ENCODE measurements at regions not wholly inside any gene's neighbourhood (a gene's known extent, or its start where the extent isn't known, plus 50 kb on each side); places are given as distances from the start of the nearest gene placed in this dataset.
"Not testable (repeated sequence)": the region's sequence is repeated elsewhere in the genome, so short reads cannot be mapped to it uniquely, and the experiment has no call there.

DNA sequence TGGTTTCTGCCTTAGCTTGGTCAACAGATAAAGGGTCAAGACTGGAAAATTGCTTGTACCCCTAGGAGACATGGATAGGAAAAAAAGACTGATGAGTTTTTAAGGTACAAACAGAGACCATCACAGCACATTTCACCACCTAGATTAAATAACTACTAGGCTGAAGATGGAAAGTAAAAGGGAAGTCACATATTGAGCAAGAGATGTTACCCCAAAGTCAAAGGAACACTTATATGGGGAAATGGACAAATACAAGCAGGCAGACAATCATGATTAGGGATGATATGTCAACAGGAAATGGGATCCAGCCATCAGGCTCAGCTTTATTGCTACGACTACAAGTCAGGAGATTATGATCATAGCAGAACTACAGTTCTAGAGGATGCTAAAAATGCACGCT lies 1643.1 kb upstream of the CELF4 start:
- H3K9me3 Mint-ChIP-seq: peaks cover 0 to 12% (median 10%) of the 10 kb centered on the region in 3 donors
- ChIA-PET POLR2A (no interaction called here), CTCF (no interaction called here)
- ATAC-seq (replicated peaks in 1 of 4) (no peak), DNase-seq (no peak)
- H3K36me3 ChIP-seq (ENCODE audit: control insufficient read depth in 2 of 2, extremely low read depth in 1 of 2, insufficient read depth in 1 of 2, low read length in 1 of 2): no peaks in the 10 kb centered on the region
- H3K27ac ChIP-seq (ENCODE audit: low read length): no peak overlapping the region
- H3K27ac Mint-ChIP-seq: no peak overlapping the region
- no peak overlapping the region for H3K4me3 Mint-ChIP-seq
- H3K36me3 Mint-ChIP-seq: no peaks in the 10 kb centered on the region
- no peaks in the 10 kb centered on the region for H3K27me3 Mint-ChIP-seq
- H3K27me3 ChIP-seq (replicated peaks in 1 of 2; ENCODE audit: control insufficient read depth in 2 of 2, extremely low read depth in 1 of 2, insufficient read depth in 2 of 2, low read length in 1 of 2): no peaks in the 10 kb centered on the region
- WGBS (ENCODE audit: insufficient coverage): 88% methylated on average over 2 of the region's 2 CpGs
- no peaks in the 10 kb centered on the region for H3K9me3 ChIP-seq
- no peak overlapping the region for H3K4me3 ChIP-seq (ENCODE audit: control insufficient read depth in 1 of 2, extremely low read depth in 1 of 2, low read length in 1 of 2)
- H3K4me1 Mint-ChIP-seq: no peaks in the 10 kb centered on the region
- no peaks in the 10 kb centered on the region for H3K4me1 ChIP-seq (ENCODE audit: control insufficient read depth in 1 of 2, extremely low read depth in 1 of 2, insufficient read depth in 2 of 2, low read length in 2 of 2)

DNA sequence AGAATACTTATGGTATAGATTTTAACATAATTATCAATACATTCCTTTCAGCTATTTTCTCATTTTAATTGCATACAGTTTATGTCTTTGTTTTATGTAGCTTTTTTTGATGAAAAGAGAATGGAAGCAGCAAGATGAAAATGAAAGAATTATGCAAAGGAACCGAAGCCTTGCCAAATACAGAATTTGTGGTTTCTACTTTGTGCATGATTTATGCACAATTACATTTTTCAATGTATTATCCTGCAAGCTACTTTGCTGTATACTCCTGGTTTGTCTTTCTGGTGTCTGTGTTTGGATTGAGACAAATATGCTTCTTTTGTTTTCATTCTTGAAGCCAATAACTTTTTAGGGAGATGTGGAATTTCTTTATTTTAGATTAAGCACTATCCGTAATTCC lies 1642.6 kb upstream of the CELF4 start:
- no peaks in the 10 kb centered on the region for H3K36me3 Mint-ChIP-seq
- H3K4me1 ChIP-seq (ENCODE audit: control insufficient read depth in 1 of 2, extremely low read depth in 1 of 2, insufficient read depth in 2 of 2, low read length in 2 of 2): no peaks in the 10 kb centered on the region
- no peaks in the 10 kb centered on the region for H3K4me1 Mint-ChIP-seq
- H3K27ac Mint-ChIP-seq: no peak overlapping the region
- ChIA-PET CTCF (no interaction called here), POLR2A (no interaction called here)
- H3K27me3 Mint-ChIP-seq: no peaks in the 10 kb centered on the region
- peaks cover 0 to 12% (median 11%) of the 10 kb centered on the region in 3 donors for H3K9me3 Mint-ChIP-seq
- no peak overlapping the region for H3K4me3 ChIP-seq (ENCODE audit: control insufficient read depth in 1 of 2, extremely low read depth in 1 of 2, low read length in 1 of 2)
- no peak for ATAC-seq (replicated peaks in 1 of 4)
- WGBS (ENCODE audit: insufficient coverage): no CpG with 5 or more reads among the region's 2 CpGs
- no peak for DNase-seq
- H3K9me3 ChIP-seq: no peaks in the 10 kb centered on the region
- no peak overlapping the region for H3K27ac ChIP-seq (ENCODE audit: low read length)
- H3K27me3 ChIP-seq (replicated peaks in 1 of 2; ENCODE audit: control insufficient read depth in 2 of 2, extremely low read depth in 1 of 2, insufficient read depth in 2 of 2, low read length in 1 of 2): no peaks in the 10 kb centered on the region
- no peak overlapping the region for H3K4me3 Mint-ChIP-seq
- no peaks in the 10 kb centered on the region for H3K36me3 ChIP-seq (ENCODE audit: control insufficient read depth in 2 of 2, extremely low read depth in 1 of 2, insufficient read depth in 1 of 2, low read length in 1 of 2)

DNA sequence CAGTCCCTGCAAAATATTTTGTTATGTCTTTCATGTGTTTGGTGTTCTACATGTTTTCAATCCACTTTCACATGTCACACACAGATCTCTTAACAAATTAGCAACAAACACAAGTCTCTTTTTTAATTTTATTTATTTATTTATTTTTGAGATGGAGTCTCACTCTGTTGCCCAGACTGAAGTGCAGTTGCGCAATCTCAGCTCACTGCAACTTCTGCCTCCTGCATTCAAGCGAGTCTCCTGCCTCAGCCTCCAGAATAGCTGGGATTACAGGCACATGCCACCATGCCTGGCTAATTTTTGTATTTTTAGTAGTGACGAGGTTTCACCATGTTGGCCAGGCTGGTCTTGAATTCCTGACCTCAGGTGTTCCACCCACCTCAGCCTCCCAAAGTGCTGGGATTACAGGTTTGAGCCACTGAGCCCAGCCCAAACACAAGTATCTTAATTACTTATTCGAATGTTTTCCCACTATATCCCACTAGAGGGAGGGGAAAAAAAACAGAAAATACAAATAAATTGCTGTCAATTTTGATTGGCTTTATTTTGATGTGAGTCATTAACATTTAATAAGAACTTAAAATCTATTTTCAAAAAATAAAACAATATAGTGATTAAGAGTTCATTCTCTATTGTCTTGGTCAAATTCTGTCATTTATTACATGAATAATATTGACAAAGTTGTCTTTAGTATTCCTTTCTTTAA lies 1641.0 kb upstream of the CELF4 start:
- H3K27me3 ChIP-seq (replicated peaks in 1 of 2; ENCODE audit: control insufficient read depth in 2 of 2, extremely low read depth in 1 of 2, insufficient read depth in 2 of 2, low read length in 1 of 2); H3K4me1 ChIP-seq (ENCODE audit: control insufficient read depth in 1 of 2, extremely low read depth in 1 of 2, insufficient read depth in 2 of 2, low read length in 2 of 2); H3K9me3 ChIP-seq; H3K27me3 Mint-ChIP-seq; H3K4me3 Mint-ChIP-seq; H3K27ac ChIP-seq (ENCODE audit: low read length); H3K27ac Mint-ChIP-seq; H3K36me3 ChIP-seq (ENCODE audit: control insufficient read depth in 2 of 2, extremely low read depth in 1 of 2, insufficient read depth in 1 of 2, low read length in 1 of 2); DNase-seq; ATAC-seq (replicated peaks in 1 of 4); H3K4me1 Mint-ChIP-seq; H3K36me3 Mint-ChIP-seq; H3K9me3 Mint-ChIP-seq; H3K4me3 ChIP-seq (ENCODE audit: control insufficient read depth in 1 of 2, extremely low read depth in 1 of 2, low read length in 1 of 2); CTCF ChIA-PET: not testable (repeated sequence)
- POLR2A ChIA-PET: interaction anchor here in 1 of 2 donors (0.7 kb wide), 1 partner anchor 383 kb away, joined by 3 read pairs; no protein-coding TSS in a partner anchor
- no CpG with 5 or more reads among the region's 4 CpGs for WGBS (ENCODE audit: insufficient coverage)

DNA sequence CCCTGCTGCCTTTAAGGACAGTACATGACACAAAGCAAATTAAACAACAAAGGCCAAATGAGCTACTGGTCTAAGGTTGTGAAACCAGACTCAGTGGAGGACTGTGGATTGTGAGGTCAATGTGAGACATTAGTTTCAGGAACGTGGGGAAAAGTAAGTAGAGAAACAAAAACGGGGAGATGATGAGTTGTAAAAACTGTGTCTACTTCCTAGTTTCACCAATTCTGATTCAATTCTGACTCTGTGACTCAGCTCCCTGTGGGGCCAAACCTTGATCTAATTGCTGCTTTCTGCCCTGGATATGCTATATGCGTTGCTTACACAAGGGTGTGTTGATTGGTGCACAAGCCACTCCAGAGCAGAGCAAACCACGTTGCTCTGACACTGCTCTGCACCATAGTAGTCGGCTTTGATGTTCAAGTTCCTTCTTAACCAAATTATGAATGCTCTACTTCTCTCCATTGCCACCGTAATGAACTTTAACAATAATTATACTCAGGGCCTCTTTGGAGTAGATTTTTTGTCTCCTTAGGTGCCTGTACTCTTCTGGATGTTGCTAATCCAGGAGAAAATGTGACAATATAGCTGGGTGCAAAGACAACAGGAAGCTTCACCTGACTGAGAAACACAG lies 1640.1 kb upstream of the CELF4 start:
- ChIA-PET CTCF (no interaction called here), POLR2A (no interaction called here)
- peaks cover 4 to 8% (median 4%) of the 10 kb centered on the region in 3 donors for H3K9me3 Mint-ChIP-seq
- WGBS (ENCODE audit: insufficient coverage): 78% methylated on average over 1 of the region's 6 CpGs
- Histone ChIP-seq H3K4me1 (ENCODE audit: control insufficient read depth in 1 of 2, extremely low read depth in 1 of 2, insufficient read depth in 2 of 2, low read length in 2 of 2) (no peaks in the 10 kb centered on the region), H3K27me3 (replicated peaks in 1 of 2; ENCODE audit: control insufficient read depth in 2 of 2, extremely low read depth in 1 of 2, insufficient read depth in 2 of 2, low read length in 1 of 2) (no peaks in the 10 kb centered on the region), H3K27ac (ENCODE audit: low read length) (no peak overlapping the region), H3K36me3 (ENCODE audit: control insufficient read depth in 2 of 2, extremely low read depth in 1 of 2, insufficient read depth in 1 of 2, low read length in 1 of 2) (no peaks in the 10 kb centered on the region), H3K9me3 (no peaks in the 10 kb centered on the region), H3K4me3 (ENCODE audit: control insufficient read depth in 1 of 2, extremely low read depth in 1 of 2, low read length in 1 of 2) (no peak overlapping the region)
- H3K27ac Mint-ChIP-seq: no peak overlapping the region
- no peak for DNase-seq
- H3K27me3 Mint-ChIP-seq: no peaks in the 10 kb centered on the region
- H3K4me3 Mint-ChIP-seq: no peak overlapping the region
- no peak for ATAC-seq (replicated peaks in 1 of 4)
- no peaks in the 10 kb centered on the region for H3K4me1 Mint-ChIP-seq
- H3K36me3 Mint-ChIP-seq: no peaks in the 10 kb centered on the region

DNA sequence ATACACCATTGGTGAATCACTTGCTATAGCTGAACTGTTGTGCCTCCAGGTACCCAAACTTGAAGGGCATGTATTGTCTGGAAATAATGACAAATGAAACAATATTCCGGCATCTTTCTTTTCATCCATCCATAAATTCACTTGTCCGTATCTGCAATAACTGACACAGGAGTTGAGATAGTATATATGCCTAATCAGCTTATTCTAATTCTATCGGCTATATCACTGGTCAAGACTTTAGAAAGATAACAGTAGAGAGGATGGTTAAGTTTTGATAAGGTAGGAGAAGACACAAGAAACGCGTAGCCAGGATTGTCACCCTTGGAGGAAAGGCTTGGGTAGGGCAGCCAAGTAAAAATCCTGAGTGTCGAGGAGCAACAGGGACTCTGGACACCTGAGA lies 1634.6 kb upstream of the CELF4 start:
- CTCF ChIA-PET: no interaction called here
- H3K36me3 ChIP-seq (ENCODE audit: control insufficient read depth in 2 of 2, extremely low read depth in 1 of 2, insufficient read depth in 1 of 2, low read length in 1 of 2): no peaks in the 10 kb centered on the region
- H3K4me3 ChIP-seq (ENCODE audit: control insufficient read depth in 1 of 2, extremely low read depth in 1 of 2, low read length in 1 of 2): no peak overlapping the region
- H3K27ac ChIP-seq (ENCODE audit: low read length): no peak overlapping the region
- H3K27me3 Mint-ChIP-seq: no peaks in the 10 kb centered on the region
- POLR2A ChIA-PET: no interaction called here
- no peaks in the 10 kb centered on the region for H3K27me3 ChIP-seq (replicated peaks in 1 of 2; ENCODE audit: control insufficient read depth in 2 of 2, extremely low read depth in 1 of 2, insufficient read depth in 2 of 2, low read length in 1 of 2)
- ATAC-seq (replicated peaks in 1 of 4): no peak
- no peaks in the 10 kb centered on the region for H3K4me1 ChIP-seq (ENCODE audit: control insufficient read depth in 1 of 2, extremely low read depth in 1 of 2, insufficient read depth in 2 of 2, low read length in 2 of 2)
- H3K9me3 Mint-ChIP-seq: peaks cover 4 to 16% (median 5%) of the 10 kb centered on the region in 3 donors
- no peak for DNase-seq
- no peaks in the 10 kb centered on the region for H3K9me3 ChIP-seq
- H3K4me3 Mint-ChIP-seq: no peak overlapping the region
- no peaks in the 10 kb centered on the region for H3K36me3 Mint-ChIP-seq
- 96% methylated on average over 4 of the region's 6 CpGs for WGBS (ENCODE audit: insufficient coverage)
- no peaks in the 10 kb centered on the region for H3K4me1 Mint-ChIP-seq
- H3K27ac Mint-ChIP-seq: no peak overlapping the region

DNA sequence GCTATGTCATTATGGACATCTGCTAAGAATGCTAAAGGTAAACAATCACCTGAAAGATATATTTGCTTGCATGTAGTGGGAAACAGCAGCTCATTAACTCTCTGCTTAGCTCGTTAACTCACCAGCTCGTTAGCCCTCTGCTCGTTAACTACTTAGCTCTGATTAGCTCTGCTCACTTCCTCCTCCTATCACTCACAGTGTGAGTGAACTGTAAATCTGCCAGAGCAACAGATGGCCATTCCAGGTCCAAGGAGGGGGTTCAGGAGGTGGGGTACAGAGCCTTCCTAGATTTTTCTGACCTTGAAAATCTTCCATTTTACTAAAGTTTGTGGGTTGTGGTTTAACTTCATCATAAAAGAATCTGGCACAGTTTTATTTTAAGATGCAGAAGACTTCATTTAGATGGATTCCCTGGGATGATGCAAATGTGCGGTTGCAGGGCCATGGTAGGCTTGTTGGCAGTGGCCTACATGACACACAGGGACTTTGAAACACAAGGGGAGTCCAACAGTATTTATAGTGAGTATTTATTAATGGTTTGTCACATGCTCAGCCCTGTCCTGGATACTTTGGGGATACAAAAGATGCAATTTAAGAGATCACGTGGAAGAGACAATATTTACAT lies 1633.7 kb upstream of the CELF4 start:
- H3K27me3 Mint-ChIP-seq: no peaks in the 10 kb centered on the region
- ChIA-PET POLR2A (interaction anchor here in 1 of 2 donors (0.6 kb wide), 1 partner anchor 49 kb away, joined by 5 read pairs; no protein-coding TSS in a partner anchor), CTCF (no interaction called here)
- no peaks in the 10 kb centered on the region for H3K36me3 ChIP-seq (ENCODE audit: control insufficient read depth in 2 of 2, extremely low read depth in 1 of 2, insufficient read depth in 1 of 2, low read length in 1 of 2)
- WGBS (ENCODE audit: insufficient coverage): 67% methylated on average over 1 of the region's 5 CpGs
- DNase-seq (no peak), ATAC-seq (replicated peaks in 1 of 4) (no peak)
- no peak overlapping the region for H3K27ac Mint-ChIP-seq
- no peaks in the 10 kb centered on the region for H3K36me3 Mint-ChIP-seq
- H3K4me3 Mint-ChIP-seq: no peak overlapping the region
- no peaks in the 10 kb centered on the region for H3K9me3 ChIP-seq
- H3K27ac ChIP-seq (ENCODE audit: low read length): no peak overlapping the region
- no peaks in the 10 kb centered on the region for H3K4me1 ChIP-seq (ENCODE audit: control insufficient read depth in 1 of 2, extremely low read depth in 1 of 2, insufficient read depth in 2 of 2, low read length in 2 of 2)
- peaks cover 4 to 16% (median 5%) of the 10 kb centered on the region in 3 donors for H3K9me3 Mint-ChIP-seq
- H3K4me3 ChIP-seq (ENCODE audit: control insufficient read depth in 1 of 2, extremely low read depth in 1 of 2, low read length in 1 of 2): no peak overlapping the region
- no peaks in the 10 kb centered on the region for H3K4me1 Mint-ChIP-seq
- H3K27me3 ChIP-seq (replicated peaks in 1 of 2; ENCODE audit: control insufficient read depth in 2 of 2, extremely low read depth in 1 of 2, insufficient read depth in 2 of 2, low read length in 1 of 2): no peaks in the 10 kb centered on the region

Measured in T-cell (primary cell).